ENCODE measurements at regions not wholly inside any gene's neighbourhood (a gene's known extent, or its start where the extent isn't known, plus 50 kb on each side); places are given as distances from the start of the nearest gene placed in this dataset.
"Not testable (repeated sequence)": the region's sequence is repeated elsewhere in the genome, so short reads cannot be mapped to it uniquely, and the experiment has no call there.

- TF ChIP-seq POLR2AphosphoS5, CTCF (IDR thresholded peaks at IDR 0.05): not testable (repeated sequence)
Observed at GRCh38 chr15:30690153-30690552, 64.2 kb downstream of the ARHGAP11B start.

Data from gastroesophageal sphincter (tissue), 3 donors.